GM19395 (cell line): ENCODE measurements at regions not wholly inside any gene's neighbourhood (a gene's known extent, or its start where the extent isn't known, plus 50 kb on each side); places are given as distances from the start of the nearest gene placed in this dataset.
"Not testable (repeated sequence)": the region's sequence is repeated elsewhere in the genome, so short reads cannot be mapped to it uniquely, and the experiment has no call there.

Source experiments
- ATAC-seq: cut with Tn5 transposase; IDR thresholded peaks from one replicate; pipeline ENCODE4 v1.9.1; 2021; ENCODE audit warnings: mild to moderate bottlenecking, moderate library complexity; ENCODE audit not compliant: unreplicated experiment

DNA sequence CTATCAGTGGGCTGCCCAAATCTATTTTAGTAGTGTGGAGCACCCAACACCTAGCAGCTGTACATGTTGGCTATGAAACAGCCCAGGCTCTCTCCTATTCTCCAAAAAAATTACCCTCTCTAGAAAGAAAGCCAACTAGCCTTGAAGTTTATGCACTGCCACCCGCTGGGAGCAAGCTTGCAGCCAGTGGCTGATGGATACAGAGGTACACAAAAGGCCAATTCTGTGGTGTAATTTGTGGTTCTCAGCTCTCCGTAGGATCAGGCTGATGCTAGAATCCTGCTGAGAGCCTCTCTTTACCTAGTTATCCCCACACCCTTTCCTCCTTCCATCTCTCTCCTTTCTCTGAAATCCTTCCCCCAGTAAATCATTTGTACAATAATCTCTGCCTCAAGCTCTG lies 1120.7 kb downstream of the DIAPH3 start:
- no peak for ATAC-seq

GRCh38 chr13:59047546-59047945 lies 1116.2 kb downstream of the DIAPH3 start:
- ATAC-seq, result no peak

GRCh38 chr13:59061621-59062020 lies 1102.1 kb downstream of the DIAPH3 start:
- no peak for ATAC-seq

DNA sequence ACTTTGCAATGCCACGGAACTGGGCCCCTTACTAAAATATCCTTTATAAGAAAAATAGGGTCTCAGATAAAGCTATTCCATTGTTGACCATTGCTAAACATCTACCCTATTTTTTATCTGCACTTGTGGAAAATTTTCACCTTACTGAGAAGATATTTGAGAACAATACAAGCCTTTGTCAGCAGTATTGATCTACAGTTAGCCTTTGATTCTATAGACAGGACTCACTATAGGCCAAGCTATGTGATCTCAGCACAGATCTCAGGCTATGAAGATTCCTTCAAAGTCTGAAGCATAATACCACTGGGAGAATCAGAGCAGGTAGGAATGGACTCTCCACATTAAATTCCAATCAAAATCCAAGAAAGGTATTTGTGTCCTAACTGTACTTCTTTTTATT lies 1099.7 kb downstream of the DIAPH3 start:
- no peak for ATAC-seq

DNA sequence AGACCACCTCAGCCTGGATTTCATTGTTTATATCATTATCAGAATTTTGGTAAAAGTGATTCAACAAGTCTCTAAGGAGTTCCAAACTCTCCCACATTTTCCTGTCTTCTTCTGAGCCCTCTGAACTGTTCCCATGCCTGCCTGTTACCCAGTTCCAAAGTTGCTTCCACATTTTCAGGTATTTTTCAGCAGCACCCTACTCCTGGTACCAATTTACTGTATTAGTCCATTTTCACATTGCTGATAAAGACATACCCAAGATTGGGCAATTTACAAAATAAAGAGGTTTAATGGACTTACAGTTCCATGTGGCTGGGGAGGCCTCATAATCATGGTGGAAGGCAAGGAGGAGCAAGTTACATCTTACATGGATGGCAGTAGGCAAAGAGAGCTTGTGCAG lies 1087.3 kb downstream of the DIAPH3 start:
- ATAC-seq, result not testable (repeated sequence)

GRCh38 chr13:59086147-59086546 lies 1077.6 kb downstream of the DIAPH3 start:
- no peak for ATAC-seq

- ATAC-seq, result no peak
Measured at GRCh38 chr13:59088716-59089115, 1075.0 kb downstream of the DIAPH3 start.

GRCh38 chr13:59094181-59094580 lies 1069.5 kb downstream of the DIAPH3 start:
- ATAC-seq, result no peak

- ATAC-seq, result no peak
Measured at GRCh38 chr13:59099182-59099974, 1064.3 kb downstream of the DIAPH3 start.

DNA sequence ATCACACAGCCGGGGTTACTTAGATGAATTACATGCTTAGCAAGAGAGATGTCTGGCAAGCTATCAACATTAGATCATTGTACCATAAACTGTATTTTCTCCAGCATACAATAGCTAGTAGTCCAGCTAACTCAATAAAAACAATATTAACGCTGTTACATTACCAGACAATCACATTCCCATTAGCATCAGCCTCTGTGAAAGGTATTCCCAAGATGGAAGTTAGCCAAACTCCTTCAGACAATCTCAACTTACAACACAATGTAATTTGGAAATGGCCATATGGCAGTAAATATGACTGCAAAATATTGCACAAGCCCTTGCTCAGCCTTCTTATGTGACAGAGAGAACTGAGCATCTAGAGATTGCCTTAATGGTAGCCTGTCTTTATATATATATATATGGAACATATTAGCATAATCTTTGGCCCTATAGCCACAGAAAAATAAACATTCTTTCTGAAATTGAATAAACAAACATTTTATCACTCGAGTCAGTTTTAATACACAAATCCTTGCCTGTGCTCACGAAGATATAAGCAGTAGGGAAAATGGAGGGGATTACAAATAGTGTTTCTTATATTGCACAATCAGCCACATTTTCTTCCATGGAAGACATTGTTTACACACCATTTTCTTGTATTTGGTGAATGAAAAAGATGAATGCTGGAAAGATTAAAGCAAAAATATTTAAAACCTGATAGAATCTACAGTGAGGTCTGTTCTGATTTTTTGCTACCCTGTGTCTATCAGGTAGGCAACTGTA lies 1060.5 kb downstream of the DIAPH3 start:
- no peak for ATAC-seq

GRCh38 chr13:59111751-59112171 lies 1052.0 kb downstream of the DIAPH3 start:
- ATAC-seq, result no peak

- ATAC-seq, result no peak
Measured at GRCh38 chr13:59112221-59112718, 1051.5 kb downstream of the DIAPH3 start.

DNA sequence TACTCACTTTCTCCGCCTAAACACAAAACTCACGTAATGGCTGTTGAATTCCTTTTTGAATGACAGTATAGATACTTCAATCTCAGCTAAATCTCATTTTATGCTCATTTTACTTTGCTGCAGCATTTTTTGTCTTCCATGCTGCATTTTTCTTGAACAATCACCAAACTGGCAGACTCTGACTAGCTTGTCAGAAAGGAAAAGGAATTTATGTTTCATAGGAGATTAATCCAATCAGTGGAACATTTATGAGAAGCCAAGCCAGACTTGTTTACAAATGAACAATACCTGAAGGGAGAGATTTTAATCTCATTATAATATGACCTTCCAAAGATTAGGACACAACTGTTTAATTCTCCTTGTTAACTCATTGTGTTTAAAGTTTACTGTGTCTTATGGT lies 1044.3 kb downstream of the DIAPH3 start:
- no peak for ATAC-seq

DNA sequence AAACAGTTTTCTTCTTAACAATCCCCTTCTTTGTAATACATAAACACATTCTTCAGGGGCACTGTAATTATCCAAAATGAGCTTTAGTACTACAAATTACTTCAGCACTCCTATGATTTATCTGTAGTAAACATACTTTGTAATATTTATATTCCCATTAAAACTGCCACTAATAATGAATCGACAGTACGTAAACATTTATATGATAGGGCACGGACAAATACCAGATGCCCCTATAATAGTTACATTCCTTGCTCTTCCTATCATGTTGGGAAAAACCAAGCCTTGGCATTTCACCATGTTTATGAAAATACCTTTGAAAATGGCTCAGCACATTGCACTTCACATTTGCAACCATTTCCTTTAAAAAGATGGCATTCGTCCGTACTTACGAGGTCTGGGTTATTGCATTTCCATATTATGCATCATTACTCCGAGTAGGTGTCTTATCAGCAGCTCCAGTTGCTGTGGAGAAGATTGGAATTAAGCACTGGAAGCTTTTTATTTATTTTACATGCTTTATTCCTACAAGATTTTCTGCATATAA lies 1043.4 kb downstream of the DIAPH3 start:
- ATAC-seq, result no peak

GRCh38 chr13:59121507-59121906 lies 1042.2 kb downstream of the DIAPH3 start:
- no peak for ATAC-seq

GRCh38 chr13:59126474-59126873 lies 1037.3 kb downstream of the DIAPH3 start:
- no peak for ATAC-seq

GRCh38 chr13:59133903-59134302 lies 1029.8 kb downstream of the DIAPH3 start:
- ATAC-seq, result no peak

GRCh38 chr13:59144700-59145099 lies 1019.0 kb downstream of the DIAPH3 start:
- no peak for ATAC-seq

DNA sequence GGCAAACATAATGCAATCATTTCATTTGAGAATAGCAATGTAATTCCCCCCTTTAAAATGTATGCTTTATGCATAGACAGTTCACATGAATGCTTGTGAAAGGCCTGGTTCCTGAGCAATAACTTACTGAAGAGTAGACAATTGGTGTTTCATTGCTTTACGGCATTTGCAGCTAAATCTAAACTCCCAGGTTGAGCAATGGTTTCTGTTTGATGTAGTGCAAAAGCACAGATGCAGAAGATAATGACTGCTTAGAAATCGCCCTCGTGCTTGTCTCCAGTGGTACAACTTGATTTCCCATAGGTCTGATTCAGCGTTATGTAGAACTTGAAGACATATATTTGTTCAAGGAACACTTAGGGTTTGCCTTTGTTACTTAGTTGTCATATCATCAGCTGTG lies 1018.3 kb downstream of the DIAPH3 start:
- ATAC-seq, result no peak

DNA sequence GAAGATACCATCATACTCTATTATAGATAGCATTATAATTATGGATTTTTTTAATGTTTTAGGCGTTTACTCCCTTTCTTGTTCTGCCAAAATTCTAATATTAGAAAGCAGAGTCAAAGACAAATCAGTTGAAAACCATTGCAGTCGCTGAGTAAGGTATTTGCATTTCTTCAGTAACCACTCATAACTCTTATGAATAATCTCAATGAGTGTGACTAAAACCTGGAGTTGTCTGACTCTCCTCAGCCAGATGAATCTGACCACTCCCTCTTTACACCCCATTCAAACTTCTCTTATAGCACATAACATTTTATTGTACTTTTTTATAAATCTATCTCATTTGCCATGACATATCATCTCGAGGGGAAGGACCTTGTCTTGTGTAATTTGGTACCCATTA lies 1006.5 kb downstream of the DIAPH3 start:
- no peak for ATAC-seq

DNA sequence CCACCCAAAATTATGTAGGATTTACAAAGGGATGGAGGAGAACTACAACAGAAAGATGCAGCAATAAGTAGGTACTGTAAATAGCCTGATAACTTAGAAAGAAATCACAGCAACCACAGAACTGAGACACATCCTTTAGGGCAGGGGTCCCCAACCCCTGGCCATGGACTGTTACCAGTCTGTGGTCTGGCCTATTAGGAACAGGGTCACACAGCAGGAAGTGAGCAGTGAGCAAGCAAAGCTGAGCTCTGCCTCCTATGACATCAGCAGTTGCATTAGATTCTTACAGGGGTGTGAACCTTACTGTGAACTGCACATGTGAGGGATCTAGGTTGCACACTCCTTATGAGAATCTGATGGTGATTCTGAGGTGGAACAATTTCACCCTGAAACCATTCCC lies 997.6 kb downstream of the DIAPH3 start:
- ATAC-seq, result no peak

DNA sequence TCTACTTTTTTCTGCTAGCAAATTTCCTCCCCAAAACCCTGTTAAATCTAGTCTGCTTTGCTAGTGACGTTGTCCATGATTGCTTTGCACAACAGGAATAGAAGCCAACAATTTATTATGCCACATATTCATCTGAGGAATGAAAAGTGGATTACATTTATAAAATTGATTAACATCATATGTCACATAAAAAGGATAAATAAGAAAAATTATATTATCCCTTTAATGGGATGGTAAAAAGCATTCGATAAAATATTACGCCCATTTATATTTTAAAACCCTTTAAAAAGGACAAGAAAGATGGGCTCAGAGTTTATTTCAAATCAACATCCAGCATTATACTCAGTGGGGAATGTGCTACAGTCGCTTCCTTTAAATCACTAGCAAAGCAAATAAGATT lies 991.7 kb downstream of the DIAPH3 start:
- ATAC-seq, result no peak
